ENCODE measurements at regions not wholly inside any gene's neighbourhood (a gene's known extent, or its start where the extent isn't known, plus 50 kb on each side); places are given as distances from the start of the nearest gene placed in this dataset.
"Not testable (repeated sequence)": the region's sequence is repeated elsewhere in the genome, so short reads cannot be mapped to it uniquely, and the experiment has no call there.

DNA sequence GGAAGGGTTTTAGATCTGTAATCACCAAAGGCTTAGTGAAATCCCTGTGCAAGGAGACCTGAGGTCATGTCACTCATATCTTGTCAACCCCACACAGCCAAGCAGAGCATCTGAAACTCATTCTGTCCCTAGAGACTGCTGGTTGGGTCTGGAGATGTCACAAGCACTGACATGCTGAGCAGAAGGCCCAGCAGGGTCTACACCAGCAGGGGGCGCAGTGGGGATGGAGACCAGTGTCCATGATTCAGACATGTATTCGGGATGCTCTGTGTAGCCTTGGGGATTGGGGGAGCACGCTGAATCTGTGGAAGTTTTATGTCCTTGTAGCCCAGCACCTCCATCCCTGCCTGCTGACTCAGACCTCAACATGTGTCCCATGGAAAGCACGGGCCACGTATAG, 1247.3 kb downstream of the RPIA start:
- H2AFZ ChIP-seq (replicated peaks; ENCODE audit: low read length, poor library complexity); H2BK120ac ChIP-seq (ENCODE audit: low read depth, low read length); H3K18ac ChIP-seq (ENCODE audit: low read depth, low read length); H3K9ac ChIP-seq (ENCODE audit: low read depth, low read length); H4K8ac ChIP-seq (ENCODE audit: low read depth in 2 of 2, low read length in 2 of 2); H3K4me1 ChIP-seq (ENCODE audit: control insufficient read depth, insufficient read depth, low read length); BruUV-seq (replicated peaks); H3K79me1 ChIP-seq (ENCODE audit: low read depth in 1 of 2, low read length in 2 of 2); in situ Hi-C loops (cut with MboI; ENCODE audit: low sequenced_read_pairs); H3K4me3 ChIP-seq (ENCODE audit: insufficient read depth, low read depth, low read length); H3K23ac ChIP-seq (ENCODE audit: low read depth, low read length); CTCF ChIA-PET; H3K9me3 ChIP-seq (ENCODE audit: control insufficient read depth, insufficient read depth, low read length); H4K20me1 ChIP-seq (ENCODE audit: insufficient read depth, low read length); H2BK20ac ChIP-seq (ENCODE audit: low read depth, low read length); H4K91ac ChIP-seq (ENCODE audit: insufficient read depth, low read depth, low read length); H3K14ac ChIP-seq (replicated peaks; ENCODE audit: low read depth, low read length); H3K4ac ChIP-seq (ENCODE audit: low read depth, low read length); H2BK5ac ChIP-seq (ENCODE audit: low read depth, low read length, poor library complexity, severe bottlenecking); POLR2A ChIA-PET (ENCODE audit: unreplicated experiment); intact Hi-C loops (cut with micrococcal nuclease); H3K27me3 ChIP-seq (ENCODE audit: control insufficient read depth, insufficient read depth, low read length); H2AK5ac ChIP-seq (ENCODE audit: low read depth, low read length); H2AK9ac ChIP-seq (replicated peaks; ENCODE audit: low read depth, low read length, poor library complexity); H3K27ac ChIP-seq (ENCODE audit: insufficient read depth, low read length); dilution Hi-C loops (cut with HindIII; ENCODE audit: low sequenced_read_pairs, unreplicated experiment); H3K9me1 ChIP-seq (ENCODE audit: insufficient read depth, low read length); H2BK15ac ChIP-seq (ENCODE audit: low read depth, low read length); H3K56ac ChIP-seq (ENCODE audit: extremely low read depth, insufficient read depth, low read length); H3K4me2 ChIP-seq (ENCODE audit: low read depth, low read length); H4K5ac ChIP-seq (ENCODE audit: low read depth, low read length); ATAC-seq (ENCODE audit: low read depth); DNase-seq; H3K36me3 ChIP-seq (ENCODE audit: control insufficient read depth, insufficient read depth, low read length): not testable (repeated sequence)
- no CpG with 5 or more reads among the region's 5 CpGs for WGBS, 2 experiments (ENCODE audit: extremely low coverage in 2 of 2, insufficient read length in 1 of 2)

GRCh38 chr2:89944267-89944666, 1252.8 kb downstream of the RPIA start:
- H3K23ac ChIP-seq (ENCODE audit: low read depth, low read length); H3K4ac ChIP-seq (ENCODE audit: low read depth, low read length); H3K56ac ChIP-seq (ENCODE audit: extremely low read depth, insufficient read depth, low read length); H3K27ac ChIP-seq (ENCODE audit: insufficient read depth, low read length); H3K9me1 ChIP-seq (ENCODE audit: insufficient read depth, low read length); H3K4me1 ChIP-seq (ENCODE audit: control insufficient read depth, insufficient read depth, low read length); intact Hi-C loops (cut with micrococcal nuclease); H4K91ac ChIP-seq (ENCODE audit: insufficient read depth, low read depth, low read length); H2BK120ac ChIP-seq (ENCODE audit: low read depth, low read length); H2BK20ac ChIP-seq (ENCODE audit: low read depth, low read length); H2AFZ ChIP-seq (replicated peaks; ENCODE audit: low read length, poor library complexity); POLR2A ChIA-PET (ENCODE audit: unreplicated experiment); H3K14ac ChIP-seq (replicated peaks; ENCODE audit: low read depth, low read length); H3K4me3 ChIP-seq (ENCODE audit: insufficient read depth, low read depth, low read length); H2BK15ac ChIP-seq (ENCODE audit: low read depth, low read length); H4K8ac ChIP-seq (ENCODE audit: low read depth in 2 of 2, low read length in 2 of 2); H3K4me2 ChIP-seq (ENCODE audit: low read depth, low read length); ATAC-seq (ENCODE audit: low read depth); in situ Hi-C loops (cut with MboI; ENCODE audit: low sequenced_read_pairs); DNase-seq; H3K18ac ChIP-seq (ENCODE audit: low read depth, low read length); H3K27me3 ChIP-seq (ENCODE audit: control insufficient read depth, insufficient read depth, low read length); H2AK9ac ChIP-seq (replicated peaks; ENCODE audit: low read depth, low read length, poor library complexity); H4K5ac ChIP-seq (ENCODE audit: low read depth, low read length); H3K36me3 ChIP-seq (ENCODE audit: control insufficient read depth, insufficient read depth, low read length); H3K79me1 ChIP-seq (ENCODE audit: low read depth in 1 of 2, low read length in 2 of 2); CTCF ChIA-PET; H3K9ac ChIP-seq (ENCODE audit: low read depth, low read length); H4K20me1 ChIP-seq (ENCODE audit: insufficient read depth, low read length); BruUV-seq (replicated peaks); dilution Hi-C loops (cut with HindIII; ENCODE audit: low sequenced_read_pairs, unreplicated experiment); H3K9me3 ChIP-seq (ENCODE audit: control insufficient read depth, insufficient read depth, low read length); H2BK5ac ChIP-seq (ENCODE audit: low read depth, low read length, poor library complexity, severe bottlenecking); H2AK5ac ChIP-seq (ENCODE audit: low read depth, low read length): not testable (repeated sequence)
- WGBS, 2 experiments (ENCODE audit: extremely low coverage in 2 of 2, insufficient read length in 1 of 2): no CpG with 5 or more reads among the region's 6 CpGs
